Testis (tissue), 2 donors: ENCODE measurements at regions not wholly inside any gene's neighbourhood (a gene's known extent, or its start where the extent isn't known, plus 50 kb on each side); places are given as distances from the start of the nearest gene placed in this dataset.

Source experiments
- DNase-seq: peaks from one replicate; pipeline ENCODE4 v3.0.0-alpha.2; 2019
- H3K27ac ChIP-seq, 2 donors: fragments of 200-600 bp; sonication (generic); one replicate each; pipeline ENCODE4 v1.5.1; 2019
- H3K27me3 ChIP-seq: fragments of 200-600 bp; sonication (generic); one replicate; pipeline ENCODE4 v1.5.1; 2019
- H3K36me3 ChIP-seq: fragments of 200-600 bp; sonication (generic); one replicate; pipeline ENCODE4 v1.5.1; 2017; ENCODE audit warnings: low read depth; ENCODE audit errors: missing control alignments
- H3K4me1 ChIP-seq: fragments of 200-600 bp; sonication (generic); one replicate; pipeline ENCODE4 v1.5.1; 2019
- H3K4me3 ChIP-seq, 2 donors: fragments of 200-600 bp; sonication (generic); one replicate each; pipeline ENCODE4 v1.5.1; 2017 to 2019
- H3K9me3 ChIP-seq: fragments of 200-600 bp; sonication (generic); one replicate; pipeline ENCODE4 v1.5.1; 2017
- CTCF ChIP-seq, 3 experiments: fragments of 450-650 bp in 2 of 3; fragments of 200-600 bp in 1 of 3; sonication (generic) in 1 of 3; IDR thresholded peaks; one replicate each; pipeline ENCODE4 v1.5.1; 2016 to 2019; ENCODE audit warnings: antibody characterized with exemption in 3 of 3, mild to moderate bottlenecking in 2 of 3, moderate library complexity in 1 of 3
- POLR2A ChIP-seq: fragments of 450-650 bp; IDR thresholded peaks from one replicate; pipeline ENCODE4 v1.6.1; 2017; ENCODE audit warnings: antibody characterized with exemption, mild to moderate bottlenecking, moderate library complexity
- WGBS, 2 donors: methylation state at CpG; one replicate each; pipeline ENCODE4 v1.1.5; 2018; 5-methylcytosine and 5-hydroxymethylcytosine counted together
- intact Hi-C: fragments of 100-400 bp; cut with DNase I; formaldehyde crosslinking; loops from one replicate; pipeline ENCODE4 v1.15.1; 2023; ENCODE audit warnings: low total_unique reads

DNA sequence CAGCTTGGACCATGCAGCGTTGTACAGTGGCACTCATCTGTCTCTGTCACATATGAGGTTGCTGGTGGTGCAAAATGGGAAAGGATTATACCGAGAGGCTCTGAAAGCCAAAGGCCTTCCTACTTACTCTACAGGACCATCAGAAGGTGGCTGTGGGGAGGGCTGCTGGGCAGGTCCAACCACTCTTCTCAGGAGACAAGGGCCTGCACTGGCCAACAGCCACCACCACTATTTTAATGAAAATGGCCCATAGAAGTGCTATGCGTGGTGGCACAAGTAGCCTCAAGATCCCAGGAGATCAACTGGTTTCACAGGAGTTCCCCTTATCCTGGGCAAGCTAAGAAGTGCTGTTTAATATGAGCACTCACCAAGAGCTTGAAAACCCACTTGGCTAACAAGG, 52.3 kb downstream of the MRPL57 start:
- Histone ChIP-seq H3K4me3 (no peak overlapping the region), H3K9me3 (no peaks in the 10 kb centered on the region), H3K27ac (no peak overlapping the region), H3K27me3 (no peaks in the 10 kb centered on the region), H3K36me3 (no peaks in the 10 kb centered on the region), H3K4me1 (no peaks in the 10 kb centered on the region)
- intact Hi-C loops, result no loop called here
- DNase-seq, result no peak
- 92 to 97% methylated on average over 3 of the region's 3 CpGs for WGBS, 2 donors
- TF ChIP-seq POLR2A (no peak), CTCF (IDR thresholded peaks at IDR 0.05) (no peak)

DNA sequence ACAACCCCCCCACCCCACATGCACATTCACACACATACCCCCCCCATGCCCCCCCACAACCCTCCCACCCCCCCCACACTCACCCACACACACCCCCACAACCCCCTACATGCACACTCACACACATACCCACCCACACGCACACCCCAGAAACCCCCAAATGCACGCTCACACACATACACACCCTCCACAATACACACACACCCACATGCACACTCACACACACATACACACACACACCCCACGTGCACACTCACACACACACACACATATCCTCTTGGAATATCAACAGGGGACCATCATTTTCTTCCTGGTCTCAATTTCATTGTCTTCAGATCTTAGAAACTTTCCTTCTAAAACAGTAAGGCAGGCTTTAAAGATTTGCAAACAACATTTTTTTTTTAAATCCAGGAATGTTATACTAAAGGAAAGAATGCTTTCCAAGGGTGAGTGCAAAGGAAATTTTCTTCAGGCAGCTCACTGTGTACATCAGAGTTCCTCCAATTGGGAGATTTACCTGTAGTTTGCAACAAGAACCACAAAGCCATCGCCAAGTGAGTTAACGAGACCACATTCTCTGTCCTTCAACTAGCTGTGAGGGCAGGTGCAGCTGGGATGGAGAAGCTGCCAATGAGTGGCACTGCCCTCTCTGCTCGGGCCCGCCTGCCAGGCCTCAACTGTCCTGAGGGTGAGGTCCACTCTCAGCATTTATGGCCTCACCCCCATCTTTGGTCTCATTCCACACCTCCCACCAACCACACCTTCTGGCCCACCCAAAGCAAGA, 53.0 kb downstream of the MRPL57 start:
- Histone ChIP-seq H3K36me3 (no peaks in the 10 kb centered on the region), H3K27me3 (no peaks in the 10 kb centered on the region), H3K4me3 (no peak overlapping the region), H3K9me3 (no peaks in the 10 kb centered on the region), H3K4me1 (no peaks in the 10 kb centered on the region), H3K27ac (no peak overlapping the region)
- TF ChIP-seq CTCF (IDR thresholded peaks at IDR 0.05) (no peak), POLR2A (no peak)
- intact Hi-C loops, result no loop called here
- WGBS, 2 donors, result 91 to 93% methylated on average over 5 to 7 of the region's 7 CpGs
- no peak for DNase-seq

DNA sequence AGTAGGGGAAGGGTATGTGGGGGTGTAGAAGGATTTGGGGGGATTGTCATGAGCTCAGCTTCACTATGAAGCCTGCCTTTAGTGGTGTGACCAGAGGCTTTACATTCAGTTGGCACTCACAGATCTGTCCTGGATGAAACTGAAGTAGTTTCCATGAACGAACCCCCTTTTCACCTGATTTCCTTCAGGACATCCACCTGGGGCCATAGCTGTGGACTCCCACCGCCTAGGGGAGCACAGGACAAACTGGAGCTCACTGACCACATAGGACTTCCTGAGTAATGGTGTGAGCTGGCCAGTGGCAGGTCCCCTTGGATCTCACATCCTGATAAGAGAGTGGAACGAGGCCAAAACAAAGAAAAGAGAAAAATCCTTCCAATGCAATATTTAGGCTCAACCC, 54.1 kb downstream of the MRPL57 start:
- no peak for TF ChIP-seq POLR2A
- no peak for TF ChIP-seq CTCF (IDR thresholded peaks at IDR 0.05)
- DNase-seq, result no peak
- 87 to 94% methylated on average over 3 of the region's 3 CpGs for WGBS, 2 donors
- H3K27ac ChIP-seq, result no peak overlapping the region
- intact Hi-C loops, result no loop called here
- no peaks in the 10 kb centered on the region for H3K27me3 ChIP-seq
- no peaks in the 10 kb centered on the region for H3K9me3 ChIP-seq
- H3K4me1 ChIP-seq, result no peaks in the 10 kb centered on the region
- H3K36me3 ChIP-seq, result no peaks in the 10 kb centered on the region
- H3K4me3 ChIP-seq, result no peak overlapping the region

- no peaks in the 10 kb centered on the region for H3K9me3 ChIP-seq
- H3K27me3 ChIP-seq, result no peaks in the 10 kb centered on the region
- 86 to 93% methylated on average over 4 to 5 of the region's 5 CpGs for WGBS, 2 donors
- no peaks in the 10 kb centered on the region for H3K36me3 ChIP-seq
- intact Hi-C loops, result no loop called here
- TF ChIP-seq POLR2A (no peak), CTCF (IDR thresholded peaks at IDR 0.05) (no peak)
- H3K4me3 ChIP-seq, result no peak overlapping the region
- H3K4me1 ChIP-seq, result no peaks in the 10 kb centered on the region
- H3K27ac ChIP-seq, result no peak overlapping the region
- no peak for DNase-seq
Observed at GRCh38 chr13:21231426-21231940, 55.0 kb downstream of the MRPL57 start.

DNA sequence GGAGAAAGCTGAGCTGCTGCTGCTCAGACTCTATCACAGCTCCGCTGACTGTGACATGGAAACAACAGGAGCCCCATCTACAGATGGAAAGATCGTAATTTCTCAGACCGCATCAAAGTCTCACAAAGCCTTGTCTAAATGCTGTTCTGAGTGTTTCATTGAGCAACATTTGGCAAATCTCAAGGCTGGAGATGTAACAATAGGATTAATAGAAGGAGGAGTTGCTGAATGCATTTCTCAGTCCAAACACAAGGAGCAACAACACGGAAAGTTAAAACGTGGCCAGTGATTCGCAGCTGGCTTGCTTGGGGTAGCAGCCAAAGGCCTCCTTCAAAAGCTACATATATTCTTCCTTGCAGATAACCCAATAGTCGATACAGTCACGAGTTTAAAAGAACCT, 55.7 kb downstream of the MRPL57 start:
- DNase-seq, result peak; percentile 21
- no peaks in the 10 kb centered on the region for H3K4me1 ChIP-seq
- TF ChIP-seq POLR2A (no peak), CTCF (IDR thresholded peaks at IDR 0.05) (no peak)
- 47 to 73% methylated on average over 8 of the region's 8 CpGs for WGBS, 2 donors
- H3K36me3 ChIP-seq, result no peaks in the 10 kb centered on the region
- H3K27me3 ChIP-seq, result no peaks in the 10 kb centered on the region
- intact Hi-C loops, result no loop called here
- H3K9me3 ChIP-seq, result no peaks in the 10 kb centered on the region
- H3K27ac ChIP-seq, result peak overlapping the region in 1 of 2 donors; percentile 39
- no peak overlapping the region for H3K4me3 ChIP-seq
